ENCODE measurements at regions not wholly inside any gene's neighbourhood (a gene's known extent, or its start where the extent isn't known, plus 50 kb on each side); places are given as distances from the start of the nearest gene placed in this dataset.
A peak's percentile ranks its signal among the peaks of the same experiment; 100 is the strongest.

GRCh38 chr6:168134560-168135201 is 55.7 kb upstream of the FRMD1 start:
- DNase-seq: no peak

- DNase-seq: no peak
These were observed 54.9 kb upstream of the FRMD1 start for GRCh38 chr6:168133687-168134559.

- DNase-seq: peak; percentile 75
These were observed 54.2 kb upstream of the FRMD1 start for GRCh38 chr6:168133168-168133561.

DNA sequence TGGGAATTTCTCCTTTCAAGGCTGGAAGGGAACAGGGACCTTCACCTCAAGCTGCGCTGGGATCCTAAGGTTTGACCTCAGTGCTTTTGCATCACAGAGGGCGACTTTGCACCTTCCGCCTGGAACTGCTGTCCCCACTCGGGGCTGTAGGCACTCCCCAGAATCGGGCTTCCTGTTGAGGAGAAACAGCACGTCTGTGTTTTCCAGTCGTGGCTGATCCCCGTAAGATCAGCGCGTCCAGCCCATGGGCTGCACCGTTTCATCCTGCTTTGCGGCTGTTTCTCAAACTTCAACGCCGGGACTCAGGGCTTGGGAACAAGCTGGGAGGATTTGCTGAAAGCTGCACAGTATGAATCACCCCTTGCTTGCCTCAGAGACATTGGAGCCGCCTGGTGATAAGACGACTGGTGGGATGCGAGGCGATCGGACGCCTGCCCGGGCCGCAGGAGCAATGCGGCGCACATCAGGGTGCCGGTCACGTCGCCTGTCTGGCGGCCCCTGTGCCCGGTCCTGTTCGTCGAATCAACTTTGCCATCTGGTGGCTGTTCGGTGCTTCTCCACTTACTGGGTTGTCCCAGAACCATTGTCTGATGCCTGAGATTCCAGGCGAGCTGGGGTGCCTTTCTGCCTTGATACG is 53.6 kb upstream of the FRMD1 start:
- DNase-seq: no peak

- no peak for DNase-seq
These were observed 52.7 kb upstream of the FRMD1 start for GRCh38 chr6:168131464-168132415.

DNA sequence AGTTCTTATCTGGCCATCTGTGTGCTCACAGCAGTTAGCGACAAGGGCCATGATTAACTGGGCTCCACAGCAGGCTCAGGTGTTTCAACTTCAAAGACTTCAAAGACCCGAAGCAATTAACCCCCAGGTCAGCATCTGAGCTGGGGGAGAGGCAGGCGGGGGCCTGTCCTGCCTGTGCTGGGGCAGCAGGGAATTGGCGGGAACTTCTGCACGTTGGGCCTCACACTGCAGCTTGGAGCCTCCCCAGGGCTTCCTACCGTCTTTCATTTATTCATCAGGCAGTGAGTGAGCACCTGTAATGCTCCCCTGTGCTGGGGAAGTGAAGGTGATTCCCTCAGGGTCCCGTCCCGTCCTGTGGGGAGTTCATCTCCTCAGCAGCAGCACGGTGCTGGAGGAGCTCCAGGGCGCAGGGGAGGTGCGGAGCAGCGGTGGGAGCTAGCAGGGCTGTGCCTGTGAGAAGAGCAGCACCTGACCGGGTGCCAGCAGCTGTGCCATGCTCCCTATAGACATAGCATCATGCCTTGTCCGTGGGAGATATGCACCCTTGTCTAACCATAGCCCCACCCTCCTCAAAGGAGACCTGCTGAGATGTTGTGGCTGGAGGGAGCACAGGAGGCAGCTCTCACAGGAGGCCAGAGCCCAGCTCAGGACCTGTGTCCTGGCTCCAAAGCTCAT is 51.8 kb upstream of the FRMD1 start:
- no peak for DNase-seq

- no peak for DNase-seq
These were observed 51.2 kb upstream of the FRMD1 start for GRCh38 chr6:168130168-168130696.

- no peak for DNase-seq
These were observed 50.5 kb upstream of the FRMD1 start for GRCh38 chr6:168129292-168130167.

- no peak for DNase-seq
These were observed 49.7 kb upstream of the FRMD1 start for GRCh38 chr6:168128631-168129291.

Data from muscle of arm (tissue), 1 donor.